HUES48 (cell line): ENCODE measurements at regions not wholly inside any gene's neighbourhood (a gene's known extent, or its start where the extent isn't known, plus 50 kb on each side); places are given as distances from the start of the nearest gene placed in this dataset.

Experiments
- H3K27ac ChIP-seq: one replicate; pipeline ENCODE4 v1.7.0; 2013; ENCODE audit warnings: low read depth, low read length, inconsistent platforms
- H3K27me3 ChIP-seq: 2 replicates; pipeline ENCODE4 v1.6.1; 2013; ENCODE audit warnings: mild to moderate bottlenecking, low read length; ENCODE audit not compliant: control insufficient read depth, insufficient read depth
- H3K36me3 ChIP-seq: 2 replicates; pipeline ENCODE4 v1.6.1; 2013; ENCODE audit warnings: low read length; ENCODE audit not compliant: control insufficient read depth, insufficient read depth
- H3K4me1 ChIP-seq: 2 replicates; pipeline ENCODE4 v1.6.1; 2013; ENCODE audit warnings: mild to moderate bottlenecking, low read length; ENCODE audit not compliant: control insufficient read depth, insufficient read depth
- H3K4me3 ChIP-seq: 2 replicates; pipeline ENCODE4 v1.5.1; 2013; ENCODE audit warnings: mild to moderate bottlenecking, low read depth, low read length
- H3K9ac ChIP-seq: 2 replicates; pipeline ENCODE4 v1.6.1; 2013; ENCODE audit warnings: mild to moderate bottlenecking, low read depth, low read length, moderate library complexity
- H3K9me3 ChIP-seq: 2 replicates; pipeline ENCODE4 v1.6.1; 2013; ENCODE audit warnings: low read length; ENCODE audit not compliant: control insufficient read depth, insufficient read depth

GRCh38 chr5:28388428-28388827, 1350.0 kb upstream of the CDH9 start:
- H3K9me3 ChIP-seq = no peaks in the 10 kb centered on the region
- no peak overlapping the region for H3K27ac ChIP-seq
- H3K36me3 ChIP-seq = no peaks in the 10 kb centered on the region
- H3K4me3 ChIP-seq = no peak overlapping the region
- H3K9ac ChIP-seq = no peak overlapping the region
- H3K27me3 ChIP-seq = no peaks in the 10 kb centered on the region
- H3K4me1 ChIP-seq = peaks cover 21% of the 10 kb centered on the region

- Histone ChIP-seq H3K4me3 (no peak overlapping the region), H3K9ac (no peak overlapping the region), H3K36me3 (no peaks in the 10 kb centered on the region), H3K27ac (no peak overlapping the region), H3K27me3 (no peaks in the 10 kb centered on the region), H3K4me1 (peaks cover 16% of the 10 kb centered on the region), H3K9me3 (no peaks in the 10 kb centered on the region)
These were observed 1348.3 kb upstream of the CDH9 start for GRCh38 chr5:28386712-28387111.

DNA sequence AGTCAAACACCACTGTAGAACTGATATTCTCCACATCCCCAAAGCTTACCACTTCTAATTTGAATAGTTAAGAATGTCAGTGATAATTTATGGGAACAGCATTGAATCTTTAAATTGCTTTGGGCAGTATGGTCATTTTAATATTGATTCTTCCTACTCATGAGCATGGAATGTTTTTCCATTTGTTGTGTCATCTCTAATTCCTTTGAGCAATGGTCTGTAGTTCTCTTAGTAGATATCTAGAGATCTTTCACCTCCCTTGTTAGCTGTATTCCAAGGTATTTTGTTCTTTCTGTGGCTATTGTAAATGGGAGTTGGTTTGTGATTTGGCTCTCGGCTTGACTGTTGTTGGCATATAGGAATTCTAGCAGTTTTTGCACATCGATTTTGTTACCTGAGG, 1341.8 kb upstream of the CDH9 start:
- Histone ChIP-seq H3K36me3 (no peaks in the 10 kb centered on the region), H3K9me3 (no peaks in the 10 kb centered on the region), H3K9ac (no peak overlapping the region), H3K4me1 (no peaks in the 10 kb centered on the region), H3K27ac (no peak overlapping the region), H3K4me3 (no peak overlapping the region), H3K27me3 (no peaks in the 10 kb centered on the region)

DNA sequence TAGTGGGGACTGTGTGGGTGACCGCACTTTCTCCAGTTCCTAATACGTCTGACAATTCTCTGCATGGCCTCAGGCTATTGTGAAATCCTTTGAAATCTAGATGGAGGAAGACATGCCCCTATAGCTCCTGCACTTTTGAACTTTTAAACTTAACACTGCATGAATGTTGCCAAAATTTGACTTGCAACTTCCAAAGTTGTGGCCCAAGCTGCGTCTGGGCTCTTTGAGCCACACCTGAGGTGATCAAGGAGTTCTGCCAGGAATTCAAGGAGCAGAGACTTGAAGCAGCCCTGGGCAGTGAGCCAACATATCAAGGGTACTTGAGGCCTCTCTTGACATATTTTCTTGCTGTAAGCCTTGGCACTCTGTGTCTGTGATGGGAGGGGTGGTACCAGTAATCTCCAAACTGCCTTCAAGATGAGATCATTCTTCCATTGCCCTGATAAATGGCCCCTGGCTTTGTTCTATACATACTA, 1336.1 kb upstream of the CDH9 start:
- H3K9me3 ChIP-seq = no peaks in the 10 kb centered on the region
- no peaks in the 10 kb centered on the region for H3K4me1 ChIP-seq
- H3K4me3 ChIP-seq = no peak overlapping the region
- no peak overlapping the region for H3K9ac ChIP-seq
- no peaks in the 10 kb centered on the region for H3K27me3 ChIP-seq
- H3K27ac ChIP-seq = no peak overlapping the region
- no peaks in the 10 kb centered on the region for H3K36me3 ChIP-seq

DNA sequence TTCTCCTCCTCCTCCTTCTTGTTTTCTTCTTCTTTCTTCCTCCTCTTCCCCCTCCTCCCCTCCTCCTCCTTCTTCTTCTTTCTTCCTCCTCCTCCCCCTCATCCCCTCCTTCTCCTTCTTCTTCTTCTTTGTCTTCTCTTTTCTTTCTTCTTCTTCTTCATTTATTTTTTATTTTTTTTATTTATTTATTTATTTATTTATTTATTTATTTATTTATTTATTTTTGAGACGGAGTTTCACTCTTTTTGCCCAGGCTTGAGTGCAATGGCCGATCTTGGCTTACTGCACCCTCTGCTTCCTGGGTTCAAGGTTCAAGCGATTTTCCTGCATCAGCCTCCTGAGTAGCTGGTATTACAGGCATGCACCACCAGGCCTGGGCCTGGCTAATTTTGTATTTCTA, 1332.5 kb upstream of the CDH9 start:
- H3K4me3 ChIP-seq = no peak overlapping the region
- no peaks in the 10 kb centered on the region for H3K36me3 ChIP-seq
- no peaks in the 10 kb centered on the region for H3K27me3 ChIP-seq
- no peaks in the 10 kb centered on the region for H3K4me1 ChIP-seq
- no peak overlapping the region for H3K27ac ChIP-seq
- H3K9me3 ChIP-seq = 0 out of 2 replicates have a peak, but pooled peaks cover 2% of the 10 kb centered on the region
- no peak overlapping the region for H3K9ac ChIP-seq

GRCh38 chr5:28369418-28369817, 1331.0 kb upstream of the CDH9 start:
- Histone ChIP-seq H3K4me3 (no peak overlapping the region), H3K27me3 (no peaks in the 10 kb centered on the region), H3K9ac (no peak overlapping the region), H3K36me3 (no peaks in the 10 kb centered on the region), H3K4me1 (no peaks in the 10 kb centered on the region), H3K27ac (no peak overlapping the region), H3K9me3 (0 out of 2 replicates have a peak, but pooled peaks cover 2% of the 10 kb centered on the region)

GRCh38 chr5:28355831-28356230, 1317.4 kb upstream of the CDH9 start:
- Histone ChIP-seq H3K9me3 (no peaks in the 10 kb centered on the region; the same call in 1 of the 2 replicates), H3K9ac (no peak overlapping the region), H3K4me1 (no peaks in the 10 kb centered on the region), H3K4me3 (no peak overlapping the region), H3K27me3 (no peaks in the 10 kb centered on the region), H3K36me3 (no peaks in the 10 kb centered on the region), H3K27ac (no peak overlapping the region)

- Histone ChIP-seq H3K4me1 (no peaks in the 10 kb centered on the region; the same call in 1 of the 2 replicates), H3K36me3 (no peaks in the 10 kb centered on the region), H3K4me3 (no peak overlapping the region), H3K9me3 (no peaks in the 10 kb centered on the region; the same call in 1 of the 2 replicates), H3K27me3 (no peaks in the 10 kb centered on the region), H3K27ac (no peak overlapping the region), H3K9ac (no peak overlapping the region)
These were observed 1308.3 kb upstream of the CDH9 start for GRCh38 chr5:28346696-28347095.

GRCh38 chr5:28344836-28345433, 1306.5 kb upstream of the CDH9 start:
- Histone ChIP-seq H3K9me3 (no peaks in the 10 kb centered on the region), H3K36me3 (no peaks in the 10 kb centered on the region), H3K27ac (no peak overlapping the region), H3K27me3 (no peaks in the 10 kb centered on the region), H3K9ac (no peak overlapping the region), H3K4me3 (no peak overlapping the region), H3K4me1 (no peaks in the 10 kb centered on the region; the same call in 1 of the 2 replicates)

DNA sequence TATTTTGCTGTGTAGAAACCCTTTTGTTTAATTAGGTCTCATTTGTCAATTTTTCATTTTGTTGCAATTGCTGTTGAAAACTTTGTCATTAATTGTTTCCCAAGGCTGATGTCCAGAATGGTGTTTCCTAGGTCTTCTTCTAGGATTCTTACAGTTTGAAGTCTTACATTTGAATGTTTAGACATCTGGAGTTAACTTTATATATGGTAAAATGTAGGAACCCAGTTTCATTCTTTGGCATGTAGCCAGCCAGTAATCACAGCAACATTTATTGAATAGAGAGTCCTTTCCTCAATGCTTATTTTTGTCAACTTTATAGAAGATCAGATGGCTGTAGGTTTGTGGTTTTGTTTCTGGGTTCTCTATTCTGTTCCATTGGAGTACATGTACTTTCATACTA, 1290.8 kb upstream of the CDH9 start:
- Histone ChIP-seq H3K36me3 (no peaks in the 10 kb centered on the region), H3K27me3 (no peaks in the 10 kb centered on the region), H3K9me3 (no peaks in the 10 kb centered on the region), H3K9ac (no peak overlapping the region), H3K4me1 (no peaks in the 10 kb centered on the region), H3K4me3 (no peak overlapping the region), H3K27ac (no peak overlapping the region)

DNA sequence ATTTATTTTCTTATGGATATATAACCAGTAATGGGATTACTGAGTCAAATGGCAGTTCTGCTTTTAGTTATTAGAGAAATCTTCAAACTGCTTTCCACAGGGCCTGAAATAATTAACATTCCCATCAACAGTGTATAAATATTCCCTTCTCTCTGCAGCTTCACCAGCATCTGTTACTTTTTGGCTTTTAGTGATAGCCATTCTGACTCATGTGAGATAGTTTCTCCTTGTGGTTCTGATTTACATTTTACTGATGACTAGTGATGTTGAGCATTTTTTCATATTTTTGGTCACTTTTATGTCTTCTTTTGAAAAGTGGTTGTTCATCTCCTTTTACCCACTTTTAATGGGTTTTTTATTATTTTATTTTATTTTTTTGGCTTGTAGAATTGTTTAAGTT, 1290.3 kb upstream of the CDH9 start:
- Histone ChIP-seq H3K9me3 (no peaks in the 10 kb centered on the region), H3K36me3 (no peaks in the 10 kb centered on the region), H3K4me3 (no peak overlapping the region), H3K9ac (no peak overlapping the region), H3K4me1 (no peaks in the 10 kb centered on the region), H3K27ac (no peak overlapping the region), H3K27me3 (no peaks in the 10 kb centered on the region)
